ENCODE measurements at regions not wholly inside any gene's neighbourhood (a gene's known extent, or its start where the extent isn't known, plus 50 kb on each side); places are given as distances from the start of the nearest gene placed in this dataset.

GRCh38 chr9:17068671-17069070 lies 66.2 kb upstream of the CNTLN start:
- no peak overlapping the region for H3K4me3 ChIP-seq (ENCODE audit: low read depth, low read length)
- no peak for DNase-seq (ENCODE audit: low read depth)
- TF ChIP-seq, protein P1, sequence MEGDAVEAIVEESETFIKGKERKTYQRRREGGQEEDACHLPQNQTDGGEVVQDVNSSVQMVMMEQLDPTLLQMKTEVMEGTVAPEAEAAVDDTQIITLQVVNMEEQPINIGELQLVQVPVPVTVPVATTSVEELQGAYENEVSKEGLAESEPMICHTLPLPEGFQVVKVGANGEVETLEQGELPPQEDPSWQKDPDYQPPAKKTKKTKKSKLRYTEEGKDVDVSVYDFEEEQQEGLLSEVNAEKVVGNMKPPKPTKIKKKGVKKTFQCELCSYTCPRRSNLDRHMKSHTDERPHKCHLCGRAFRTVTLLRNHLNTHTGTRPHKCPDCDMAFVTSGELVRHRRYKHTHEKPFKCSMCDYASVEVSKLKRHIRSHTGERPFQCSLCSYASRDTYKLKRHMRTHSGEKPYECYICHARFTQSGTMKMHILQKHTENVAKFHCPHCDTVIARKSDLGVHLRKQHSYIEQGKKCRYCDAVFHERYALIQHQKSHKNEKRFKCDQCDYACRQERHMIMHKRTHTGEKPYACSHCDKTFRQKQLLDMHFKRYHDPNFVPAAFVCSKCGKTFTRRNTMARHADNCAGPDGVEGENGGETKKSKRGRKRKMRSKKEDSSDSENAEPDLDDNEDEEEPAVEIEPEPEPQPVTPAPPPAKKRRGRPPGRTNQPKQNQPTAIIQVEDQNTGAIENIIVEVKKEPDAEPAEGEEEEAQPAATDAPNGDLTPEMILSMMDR (IDR thresholded peaks at IDR 0.05; ENCODE audit: control insufficient read depth, extremely low read depth, insufficient read depth), result no peak

DNA sequence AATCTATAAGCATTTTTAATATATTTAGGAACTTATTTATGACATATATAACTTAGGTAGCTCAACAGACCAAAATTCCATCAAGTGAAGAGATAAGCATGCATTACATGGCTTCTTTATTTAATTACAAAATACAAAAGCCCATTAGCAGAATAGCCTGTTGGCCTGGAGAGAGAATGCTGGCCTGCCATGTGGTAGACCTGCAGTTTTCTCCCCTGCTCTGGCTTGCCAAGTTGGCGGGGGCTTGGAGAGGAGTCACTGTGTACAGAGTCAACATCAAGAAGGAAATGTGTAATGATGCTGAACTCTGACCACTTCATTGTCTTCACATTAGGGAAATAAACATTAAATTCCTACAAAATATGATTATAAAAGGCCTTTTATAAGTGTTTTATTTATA lies 69.8 kb upstream of the CNTLN start:
- peak; percentile 44 for DNase-seq (ENCODE audit: low read depth)
- H3K4me3 ChIP-seq (ENCODE audit: low read depth, low read length), result no peak overlapping the region
- TF ChIP-seq, protein P1 (IDR thresholded peaks at IDR 0.05; ENCODE audit: control insufficient read depth, extremely low read depth, insufficient read depth), result no peak

- TF ChIP-seq, protein P1 (IDR thresholded peaks at IDR 0.05; ENCODE audit: control insufficient read depth, extremely low read depth, insufficient read depth), result no peak
- H3K4me3 ChIP-seq (ENCODE audit: low read depth, low read length), result no peak overlapping the region
- DNase-seq (ENCODE audit: low read depth), result peak; percentile 83
Observed at GRCh38 chr9:17064558-17064957, 70.3 kb upstream of the CNTLN start.

- peak; percentile 43 for DNase-seq (ENCODE audit: low read depth)
- H3K4me3 ChIP-seq (ENCODE audit: low read depth, low read length), result no peak overlapping the region
- TF ChIP-seq, protein P1 (IDR thresholded peaks at IDR 0.05; ENCODE audit: control insufficient read depth, extremely low read depth, insufficient read depth), result peak; percentile 89
Observed at GRCh38 chr9:17063535-17064135, 71.2 kb upstream of the CNTLN start.

DNA sequence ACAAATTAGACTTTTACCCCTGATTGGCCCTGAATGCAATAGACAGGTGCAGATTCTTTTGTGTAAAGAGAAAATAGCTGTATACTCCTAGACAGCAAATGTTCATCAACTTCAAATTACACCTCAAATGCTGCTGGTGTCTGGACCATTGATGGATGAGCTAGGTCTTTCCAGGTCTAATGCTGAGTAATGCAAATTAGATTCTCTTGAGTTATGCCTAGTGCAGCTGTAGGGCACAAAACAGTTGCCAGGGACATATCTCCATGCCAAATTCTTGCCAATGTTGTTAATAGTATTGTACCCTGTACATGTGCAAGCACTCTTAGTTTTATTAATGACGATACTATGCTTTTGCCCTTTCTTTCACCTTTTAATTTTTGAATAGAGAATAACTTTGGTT lies 72.3 kb upstream of the CNTLN start:
- TF ChIP-seq, protein P1 (IDR thresholded peaks at IDR 0.05; ENCODE audit: control insufficient read depth, extremely low read depth, insufficient read depth), result no peak
- H3K4me3 ChIP-seq (ENCODE audit: low read depth, low read length), result no peak overlapping the region
- DNase-seq (ENCODE audit: low read depth), result no peak

- H3K4me3 ChIP-seq (ENCODE audit: low read depth, low read length), result no peak overlapping the region
- DNase-seq (ENCODE audit: low read depth), result no peak
- TF ChIP-seq, protein P1 (IDR thresholded peaks at IDR 0.05; ENCODE audit: control insufficient read depth, extremely low read depth, insufficient read depth), result no peak
Observed at GRCh38 chr9:17060450-17060849, 74.4 kb upstream of the CNTLN start.

DNA sequence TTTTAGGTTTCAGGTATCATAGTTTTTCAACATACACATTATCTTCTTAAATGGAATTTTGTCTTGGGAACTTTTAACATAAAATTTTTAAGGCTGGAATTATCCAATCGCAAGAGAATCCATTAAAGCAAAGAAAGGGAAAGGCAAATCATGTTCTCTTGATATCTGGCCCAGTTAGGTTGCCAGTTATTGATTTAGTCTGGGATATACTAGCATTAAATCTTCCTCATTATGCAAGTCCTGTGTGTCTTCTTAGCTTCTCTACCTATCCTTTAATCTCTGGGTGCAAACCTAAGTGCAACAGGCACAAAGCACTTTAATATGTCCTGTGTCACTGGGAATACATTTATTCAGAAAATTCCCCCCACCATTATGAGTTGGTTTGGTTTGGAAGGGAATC lies 75.4 kb upstream of the CNTLN start:
- no peak overlapping the region for H3K4me3 ChIP-seq (ENCODE audit: low read depth, low read length)
- TF ChIP-seq, protein P1 (IDR thresholded peaks at IDR 0.05; ENCODE audit: control insufficient read depth, extremely low read depth, insufficient read depth), result no peak

More for the DNA sequence above, 75.4 kb upstream of the CNTLN start:
- DNase-seq (ENCODE audit: low read depth), result no peak
